Right kidney (tissue), 1 donor: ENCODE measurements at regions not wholly inside any gene's neighbourhood (a gene's known extent, or its start where the extent isn't known, plus 50 kb on each side); places are given as distances from the start of the nearest gene placed in this dataset.
"Not testable (repeated sequence)": the region's sequence is repeated elsewhere in the genome, so short reads cannot be mapped to it uniquely, and the experiment has no call there.

Source experiments
- DNase-seq: peaks from one replicate; pipeline ENCODE4 v3.0.0-alpha.2; 2016

GRCh38 chr11:134664447-134665187 lies 252.6 kb upstream of the B3GAT1 start:
- no peak for DNase-seq

- no peak for DNase-seq
These were observed 251.7 kb upstream of the B3GAT1 start for GRCh38 chr11:134663506-134664313.

- DNase-seq: no peak
These were observed 250.8 kb upstream of the B3GAT1 start for GRCh38 chr11:134662629-134663360.

- no peak for DNase-seq
These were observed 249.6 kb upstream of the B3GAT1 start for GRCh38 chr11:134661660-134662059.

- no peak for DNase-seq
These were observed 248.4 kb upstream of the B3GAT1 start for GRCh38 chr11:134660416-134660815.

GRCh38 chr11:134659882-134660281 lies 247.8 kb upstream of the B3GAT1 start:
- DNase-seq: no peak

GRCh38 chr11:134658481-134659225 lies 246.6 kb upstream of the B3GAT1 start:
- no peak for DNase-seq

- no peak for DNase-seq
These were observed 245.6 kb upstream of the B3GAT1 start for GRCh38 chr11:134657631-134658030.

- no peak for DNase-seq
These were observed 245.0 kb upstream of the B3GAT1 start for GRCh38 chr11:134656861-134657540.

GRCh38 chr11:134656086-134656840 lies 244.2 kb upstream of the B3GAT1 start:
- DNase-seq: not testable (repeated sequence)

GRCh38 chr11:134655189-134655989 lies 243.3 kb upstream of the B3GAT1 start:
- no peak for DNase-seq

- no peak for DNase-seq
These were observed 242.3 kb upstream of the B3GAT1 start for GRCh38 chr11:134654161-134654915.

- DNase-seq: no peak
These were observed 240.7 kb upstream of the B3GAT1 start for GRCh38 chr11:134652586-134653255.

GRCh38 chr11:134647066-134647743 lies 235.2 kb upstream of the B3GAT1 start:
- no peak for DNase-seq

GRCh38 chr11:134646561-134646960 lies 234.5 kb upstream of the B3GAT1 start:
- no peak for DNase-seq

- no peak for DNase-seq
These were observed 233.5 kb upstream of the B3GAT1 start for GRCh38 chr11:134645576-134645975.

- peak; percentile 33 for DNase-seq
These were observed 232.7 kb upstream of the B3GAT1 start for GRCh38 chr11:134644476-134645456.
